ENCODE measurements at regions not wholly inside any gene's neighbourhood (a gene's known extent, or its start where the extent isn't known, plus 50 kb on each side); places are given as distances from the start of the nearest gene placed in this dataset.
A peak's percentile ranks its signal among the peaks of the same experiment; 100 is the strongest.

- Histone ChIP-seq H2BK120ac (ENCODE audit: low read depth, low read length) (no peak overlapping the region), H2BK12ac (ENCODE audit: low read length in 2 of 2) (peak overlapping the region; percentile 45 to 65), H3K4me3 (ENCODE audit: insufficient read depth in 1 of 2, low read depth in 1 of 2, low read length in 2 of 2) (no peak overlapping the region), H3K4me2 (ENCODE audit: low read length, poor library complexity, severe bottlenecking) (no peak overlapping the region), H3K14ac (ENCODE audit: low read length in 2 of 2) (no peak overlapping the region), H2AFZ (ENCODE audit: low read depth, low read length) (no peak overlapping the region), H3K36me3 (ENCODE audit: control insufficient read depth in 1 of 2, insufficient read depth in 2 of 2, low read depth in 1 of 2, low read length in 2 of 2) (peaks cover 0 to 3% of the 10 kb centered on the region in 2 experiments), H3K4ac (ENCODE audit: low read depth in 1 of 2, low read length in 2 of 2) (peak overlapping the region in 1 of 2 experiments; percentile 27), H3K79me1 (replicated peaks; ENCODE audit: low read length, poor library complexity, severe bottlenecking) (peaks cover 1% of the 10 kb centered on the region), H4K91ac (ENCODE audit: low read length) (peak overlapping the region; percentile 67), H2BK5ac (ENCODE audit: low read depth, low read length, poor library complexity, severe bottlenecking) (no peak overlapping the region), H3K27me3 (ENCODE audit: control insufficient read depth in 1 of 2, insufficient read depth in 1 of 2, low read length in 2 of 2) (no peaks in the 10 kb centered on the region), H3K18ac (ENCODE audit: low read depth in 1 of 2, low read length in 2 of 2) (peak overlapping the region in 1 of 2 experiments; percentile 69), H3K4me1 (ENCODE audit: control insufficient read depth, insufficient read depth, low read depth, low read length) (no peaks in the 10 kb centered on the region), H3K9me3 (ENCODE audit: control insufficient read depth, low read length) (peaks cover 17% of the 10 kb centered on the region), H3K27ac (ENCODE audit: low read length, poor library complexity, severe bottlenecking) (no peak overlapping the region), H4K8ac (ENCODE audit: low read length) (peak overlapping the region; percentile 57), H3K23ac (ENCODE audit: low read length in 2 of 2) (no peak overlapping the region), H2BK15ac (ENCODE audit: low read depth, poor library complexity, severe bottlenecking) (no peak overlapping the region), H2AK5ac (ENCODE audit: low read length, severe bottlenecking) (no peak overlapping the region), H3K9ac (ENCODE audit: low read length) (no peak overlapping the region)
- peak; percentile 42 for DNase-seq
Observed at GRCh38 chr3:99484871-99485270, 153.5 kb upstream of the COL8A1 start.

- Histone ChIP-seq H2BK5ac (ENCODE audit: low read depth, low read length, poor library complexity, severe bottlenecking) (no peak overlapping the region), H3K18ac (ENCODE audit: low read depth in 1 of 2, low read length in 2 of 2) (no peak overlapping the region), H4K91ac (ENCODE audit: low read length) (no peak overlapping the region), H3K4me2 (ENCODE audit: low read length, poor library complexity, severe bottlenecking) (no peak overlapping the region), H2AK5ac (ENCODE audit: low read length, severe bottlenecking) (no peak overlapping the region), H3K79me1 (replicated peaks; ENCODE audit: low read length, poor library complexity, severe bottlenecking) (peaks cover 1% of the 10 kb centered on the region), H3K23ac (ENCODE audit: low read length in 2 of 2) (no peak overlapping the region), H3K4me3 (ENCODE audit: insufficient read depth in 1 of 2, low read depth in 1 of 2, low read length in 2 of 2) (no peak overlapping the region), H2BK120ac (ENCODE audit: low read depth, low read length) (no peak overlapping the region), H3K27me3 (ENCODE audit: control insufficient read depth in 1 of 2, insufficient read depth in 1 of 2, low read length in 2 of 2) (no peaks in the 10 kb centered on the region), H3K4me1 (ENCODE audit: control insufficient read depth, insufficient read depth, low read depth, low read length) (no peaks in the 10 kb centered on the region), H2AFZ (ENCODE audit: low read depth, low read length) (no peak overlapping the region), H2BK15ac (ENCODE audit: low read depth, poor library complexity, severe bottlenecking) (no peak overlapping the region), H3K14ac (ENCODE audit: low read length in 2 of 2) (no peak overlapping the region), H3K27ac (ENCODE audit: low read length, poor library complexity, severe bottlenecking) (no peak overlapping the region), H3K9me3 (ENCODE audit: control insufficient read depth, low read length) (peaks cover 20% of the 10 kb centered on the region), H4K8ac (ENCODE audit: low read length) (no peak overlapping the region), H2BK12ac (ENCODE audit: low read length in 2 of 2) (peak overlapping the region in 1 of 2 experiments; percentile 6), H3K9ac (ENCODE audit: low read length) (no peak overlapping the region), H3K4ac (ENCODE audit: low read depth in 1 of 2, low read length in 2 of 2) (no peak overlapping the region), H3K36me3 (ENCODE audit: control insufficient read depth in 1 of 2, insufficient read depth in 2 of 2, low read depth in 1 of 2, low read length in 2 of 2) (peaks cover 0 to 3% of the 10 kb centered on the region in 2 experiments)
- DNase-seq, result no peak
Observed at GRCh38 chr3:99483841-99484240, 154.6 kb upstream of the COL8A1 start.

GRCh38 chr3:99482191-99482590, 156.2 kb upstream of the COL8A1 start:
- Histone ChIP-seq H4K8ac (ENCODE audit: low read length) (no peak overlapping the region), H3K14ac (ENCODE audit: low read length in 2 of 2) (no peak overlapping the region), H3K4me3 (ENCODE audit: insufficient read depth in 1 of 2, low read depth in 1 of 2, low read length in 2 of 2) (no peak overlapping the region), H2AFZ (ENCODE audit: low read depth, low read length) (no peak overlapping the region), H3K9me3 (ENCODE audit: control insufficient read depth, low read length) (peaks cover 16% of the 10 kb centered on the region), H3K36me3 (ENCODE audit: control insufficient read depth in 1 of 2, insufficient read depth in 2 of 2, low read depth in 1 of 2, low read length in 2 of 2) (peaks cover 0 to 3% of the 10 kb centered on the region in 2 experiments), H3K4me1 (ENCODE audit: control insufficient read depth, insufficient read depth, low read depth, low read length) (no peaks in the 10 kb centered on the region), H3K23ac (ENCODE audit: low read length in 2 of 2) (no peak overlapping the region), H2BK120ac (ENCODE audit: low read depth, low read length) (no peak overlapping the region), H4K91ac (ENCODE audit: low read length) (no peak overlapping the region), H3K4me2 (ENCODE audit: low read length, poor library complexity, severe bottlenecking) (no peak overlapping the region), H3K27ac (ENCODE audit: low read length, poor library complexity, severe bottlenecking) (no peak overlapping the region), H2BK15ac (ENCODE audit: low read depth, poor library complexity, severe bottlenecking) (no peak overlapping the region), H3K79me1 (replicated peaks; ENCODE audit: low read length, poor library complexity, severe bottlenecking) (peaks cover 1% of the 10 kb centered on the region), H2BK5ac (ENCODE audit: low read depth, low read length, poor library complexity, severe bottlenecking) (no peak overlapping the region), H2AK5ac (ENCODE audit: low read length, severe bottlenecking) (no peak overlapping the region), H3K4ac (ENCODE audit: low read depth in 1 of 2, low read length in 2 of 2) (no peak overlapping the region), H3K18ac (ENCODE audit: low read depth in 1 of 2, low read length in 2 of 2) (no peak overlapping the region), H3K27me3 (ENCODE audit: control insufficient read depth in 1 of 2, insufficient read depth in 1 of 2, low read length in 2 of 2) (no peaks in the 10 kb centered on the region), H3K9ac (ENCODE audit: low read length) (no peak overlapping the region), H2BK12ac (ENCODE audit: low read length in 2 of 2) (no peak overlapping the region)
- no peak for DNase-seq
- no CpG with 5 or more reads among the region's 1 CpG for WGBS

- H2AFZ ChIP-seq (ENCODE audit: low read depth, low read length), result no peak overlapping the region
- H2BK15ac ChIP-seq (ENCODE audit: low read depth, poor library complexity, severe bottlenecking), result no peak overlapping the region
- H3K27me3 ChIP-seq (ENCODE audit: control insufficient read depth in 1 of 2, insufficient read depth in 1 of 2, low read length in 2 of 2), result no peaks in the 10 kb centered on the region
- H3K79me1 ChIP-seq (replicated peaks; ENCODE audit: low read length, poor library complexity, severe bottlenecking), result peaks cover 1% of the 10 kb centered on the region
- no peak overlapping the region for H3K4me2 ChIP-seq (ENCODE audit: low read length, poor library complexity, severe bottlenecking)
- H4K8ac ChIP-seq (ENCODE audit: low read length), result no peak overlapping the region
- H2BK12ac ChIP-seq (ENCODE audit: low read length in 2 of 2), result no peak overlapping the region
- peak overlapping the region in 1 of 2 experiments; percentile 62 for H3K18ac ChIP-seq (ENCODE audit: low read depth in 1 of 2, low read length in 2 of 2)
- no peak overlapping the region for H2BK120ac ChIP-seq (ENCODE audit: low read depth, low read length)
- WGBS, result 100% methylated on average over 2 of the region's 2 CpGs
- peaks cover 16% of the 10 kb centered on the region for H3K9me3 ChIP-seq (ENCODE audit: control insufficient read depth, low read length)
- no peaks in the 10 kb centered on the region for H3K4me1 ChIP-seq (ENCODE audit: control insufficient read depth, insufficient read depth, low read depth, low read length)
- H4K91ac ChIP-seq (ENCODE audit: low read length), result no peak overlapping the region
- DNase-seq, result no peak
- H2BK5ac ChIP-seq (ENCODE audit: low read depth, low read length, poor library complexity, severe bottlenecking), result no peak overlapping the region
- no peak overlapping the region for H2AK5ac ChIP-seq (ENCODE audit: low read length, severe bottlenecking)
- peaks cover 0 to 3% of the 10 kb centered on the region in 2 experiments for H3K36me3 ChIP-seq (ENCODE audit: control insufficient read depth in 1 of 2, insufficient read depth in 2 of 2, low read depth in 1 of 2, low read length in 2 of 2)
- no peak overlapping the region for H3K14ac ChIP-seq (ENCODE audit: low read length in 2 of 2)
- peak overlapping the region in 1 of 2 experiments; percentile 41 for H3K4ac ChIP-seq (ENCODE audit: low read depth in 1 of 2, low read length in 2 of 2)
- no peak overlapping the region for H3K23ac ChIP-seq (ENCODE audit: low read length in 2 of 2)
- H3K4me3 ChIP-seq (ENCODE audit: insufficient read depth in 1 of 2, low read depth in 1 of 2, low read length in 2 of 2), result no peak overlapping the region
- no peak overlapping the region for H3K27ac ChIP-seq (ENCODE audit: low read length, poor library complexity, severe bottlenecking)
- H3K9ac ChIP-seq (ENCODE audit: low read length), result no peak overlapping the region
Observed at GRCh38 chr3:99481561-99481960, 156.8 kb upstream of the COL8A1 start.
